A549 (cell line): ENCODE measurements at regions not wholly inside any gene's neighbourhood (a gene's known extent, or its start where the extent isn't known, plus 50 kb on each side); places are given as distances from the start of the nearest gene placed in this dataset.

Source experiments
- ATAC-seq, 2 experiments: fragments of 200-7000 bp in 1 of 2; fragments of >200 bp in 1 of 2; cut with Nextera tagmentation in 1 of 2; cut with Tn5 transposase in 1 of 2; 3 replicates each; pipeline versions ENCODE4 v1.8.0 to v1.9.1; 2018 to 2020; ENCODE audit warnings: mild to moderate bottlenecking in 1 of 2, moderate library complexity in 1 of 2
- CTCF ChIA-PET: fragments of 300-600 bp; sonication (Branson Sonifier 250); formaldehyde crosslinking; extraction: SDS; loops from one replicate; lab custom pipeline; 2021; ENCODE audit warnings: antibody characterized with exemption, inconsistent platforms; lab: Yijun Ruan, JAX
- POLR2A ChIA-PET: fragments of 350-600 bp; formaldehyde crosslinking; extraction: SDS; loops from one replicate; lab custom pipeline; 2021; ENCODE audit warnings: antibody characterized with exemption, inconsistent platforms; lab: Yijun Ruan, JAX
- DNase-seq, 2 experiments: peaks; one replicate each; pipeline versions ENCODE4 v3.0.0 to v3.0.0-alpha.2; 2011 to 2016; ENCODE audit warnings: low read depth in 1 of 2, low spot score in 1 of 2
- FAIRE-seq: peaks from 2 replicates; lab custom pipeline; 2011; peaks lifted over from hg19 to GRCh38; lab: Jason Lieb, UNC
- H3K27ac ChIP-seq, 2 experiments: fragments of >200 bp; sonication (Bioruptor Twin); formaldehyde crosslinking; 3 replicates each; pipeline ENCODE4 v1.5.1; 2016 to 2017
- H3K4me1 ChIP-seq: fragments of >200 bp; sonication (Bioruptor Twin); formaldehyde crosslinking; 3 replicates; pipeline ENCODE4 v1.6.1; 2016
- H3K4me2 ChIP-seq: fragments of >200 bp; sonication (Bioruptor Twin); formaldehyde crosslinking; 3 replicates; pipeline ENCODE4 v1.6.1; 2016
- H3K4me3 ChIP-seq: fragments of >200 bp; sonication (Bioruptor Twin); formaldehyde crosslinking; 3 replicates; pipeline ENCODE4 v1.5.1; 2016
- H3K9me3 ChIP-seq: fragments of >200 bp; sonication (Bioruptor Twin); formaldehyde crosslinking; 3 replicates; pipeline ENCODE4 v1.6.1; 2016
- CBX2 ChIP-seq: fragments of 200-600 bp; sonication (generic); IDR thresholded peaks from 2 replicates; pipeline ENCODE4 v1.6.1; 2016; ENCODE audit warnings: low read depth, mild to moderate bottlenecking, borderline replicate concordance
- CBX8 ChIP-seq: fragments of 200-600 bp; sonication (generic); IDR thresholded peaks from 2 replicates; pipeline ENCODE4 v1.6.1; 2016
- CHD2 ChIP-seq: fragments of 150-350 bp; IDR thresholded peaks from 2 replicates; pipeline ENCODE4 v1.6.1; 2014; ENCODE audit warnings: low read length; ENCODE audit not compliant: partially characterized antibody
- CHD4 ChIP-seq: fragments of 200-600 bp; sonication (generic); IDR thresholded peaks from 2 replicates; pipeline ENCODE4 v1.6.1; 2016; ENCODE audit warnings: antibody characterized with exemption, mild to moderate bottlenecking, borderline replicate concordance
- EHMT2 ChIP-seq: fragments of 200-600 bp; sonication (generic); IDR thresholded peaks from 2 replicates; pipeline ENCODE4 v1.6.1; 2016; ENCODE audit warnings: antibody characterized with exemption, low read depth, mild to moderate bottlenecking, moderate library complexity
- ESRRA ChIP-seq: fragments of 150-350 bp; IDR thresholded peaks from 2 replicates; pipeline ENCODE4 v1.6.1; 2014; ENCODE audit warnings: mild to moderate bottlenecking, low read length, borderline replicate concordance
- FOSB ChIP-seq: fragments of 250-450 bp; sonication (Bioruptor Pico); IDR thresholded peaks from 2 replicates; pipeline ENCODE4 v1.5.0; 2020; ENCODE audit warnings: mild to moderate bottlenecking, moderate library complexity
- FOSL2 ChIP-seq, 2 experiments: fragments of 450-650 bp in 1 of 2; fragments of >200 bp in 1 of 2; sonication (Bioruptor Twin) in 1 of 2; formaldehyde crosslinking; IDR thresholded peaks; 2 replicates each; pipeline versions ENCODE4 v1.5.0 to v1.6.1; 2016 to 2020; ENCODE audit warnings: mild to moderate bottlenecking in 1 of 2, moderate library complexity in 1 of 2
- GATA3 ChIP-seq: IDR thresholded peaks from 2 replicates; pipeline ENCODE4 v1.6.1; 2012; ENCODE audit warnings: borderline replicate concordance
- HOXA7 ChIP-seq: fragments of 250-450 bp; sonication (Bioruptor Pico); IDR thresholded peaks from 2 replicates; pipeline ENCODE4 v1.5.0; 2020; ENCODE audit warnings: mild to moderate bottlenecking, moderate library complexity
- HOXB13 ChIP-seq: fragments of 250-450 bp; sonication (Bioruptor Pico); IDR thresholded peaks from 2 replicates; pipeline ENCODE4 v1.5.0; 2020; ENCODE audit warnings: low read depth, mild to moderate bottlenecking, moderate library complexity
- HOXB5 ChIP-seq: fragments of 250-450 bp; sonication (Bioruptor Pico); IDR thresholded peaks from 2 replicates; pipeline ENCODE4 v1.5.0; 2020; ENCODE audit warnings: mild to moderate bottlenecking, moderate library complexity
- JUNB ChIP-seq: fragments of >200 bp; sonication (Bioruptor Twin); formaldehyde crosslinking; IDR thresholded peaks from 2 replicates; pipeline ENCODE4 v1.6.1; 2016
- MAFK ChIP-seq: fragments of 450-650 bp; IDR thresholded peaks from 2 replicates; pipeline ENCODE4 v1.6.1; 2014; ENCODE audit not compliant: partially characterized antibody
- MYC ChIP-seq: IDR thresholded peaks from 2 replicates; pipeline ENCODE4 v1.6.1; 2012; ENCODE audit warnings: mild to moderate bottlenecking, inconsistent platforms, low read length, improper control_type of control experiment, borderline replicate concordance
- NFE2L2 ChIP-seq: fragments of 150-350 bp; conservative IDR thresholded peaks from 2 replicates; pipeline ENCODE4 v1.6.1; 2014; ENCODE audit warnings: low read length
- NR3C1 ChIP-seq: fragments of >200 bp; sonication (Bioruptor Twin); formaldehyde crosslinking; IDR thresholded peaks from 3 replicates; pipeline ENCODE4 v1.6.1; 2017
- PHF8 ChIP-seq: fragments of 200-600 bp; sonication (generic); IDR thresholded peaks from 2 replicates; pipeline ENCODE4 v1.6.1; 2016; ENCODE audit warnings: low read depth, mild to moderate bottlenecking, antibody characterized with exemption, moderate library complexity, borderline replicate concordance
- POLR2A ChIP-seq: IDR thresholded peaks from 2 replicates; pipeline ENCODE4 v1.6.1; 2012; ENCODE audit warnings: mild to moderate bottlenecking, low read length
- POLR2AphosphoS2 ChIP-seq: conservative IDR thresholded peaks from 2 replicates; pipeline ENCODE4 v1.6.1; 2012; ENCODE audit warnings: low read length, improper control_type of control experiment, inconsistent platforms
- RARB ChIP-seq: fragments of 250-450 bp; sonication (Bioruptor Pico); IDR thresholded peaks from 2 replicates; pipeline ENCODE4 v1.8.0; 2021; ENCODE audit warnings: mild to moderate bottlenecking, moderate library complexity
- RNF2 ChIP-seq: fragments of 200-600 bp; sonication (generic); IDR thresholded peaks from 2 replicates; pipeline ENCODE4 v1.6.1; 2016; ENCODE audit warnings: low read depth, mild to moderate bottlenecking, antibody characterized with exemption, moderate library complexity, borderline replicate concordance
- SREBF2 ChIP-seq: fragments of 450-650 bp; IDR thresholded peaks from 2 replicates; pipeline ENCODE4 v1.6.1; 2014; ENCODE audit warnings: mild to moderate bottlenecking, moderate library complexity
- TFCP2L1 ChIP-seq: fragments of 250-450 bp; sonication (Bioruptor Pico); IDR thresholded peaks from 2 replicates; pipeline ENCODE4 v1.5.0; 2021; ENCODE audit warnings: mild to moderate bottlenecking
- USF2 ChIP-seq: fragments of 450-650 bp; IDR thresholded peaks from 2 replicates; pipeline ENCODE4 v1.6.1; 2014; ENCODE audit warnings: antibody characterized with exemption
- ZC3H11A ChIP-seq: fragments of 450-650 bp; IDR thresholded peaks from 2 replicates; pipeline ENCODE4 v1.6.1; 2014; ENCODE audit warnings: antibody characterized with exemption, mild to moderate bottlenecking
- ZSCAN20 ChIP-seq: fragments of 250-450 bp; sonication (Bioruptor Pico); IDR thresholded peaks from 2 replicates; pipeline ENCODE4 v1.8.0; 2022; ENCODE audit warnings: mild to moderate bottlenecking, moderate library complexity
- WGBS: methylation state at CpG from one replicate; pipeline ENCODE4 v1.1.6; 2017; ENCODE audit errors: missing lambda C conversion rate; 5-methylcytosine and 5-hydroxymethylcytosine counted together
- TF ChIP-seq, protein P1 (sequence below): fragments of 250-450 bp; sonication (Bioruptor Pico); IDR thresholded peaks from 2 replicates; pipeline ENCODE4 v1.5.0; 2021; ENCODE audit warnings: mild to moderate bottlenecking, moderate library complexity, borderline replicate concordance
- TF ChIP-seq, protein P2 (sequence below): IDR thresholded peaks from 2 replicates; pipeline ENCODE4 v1.6.1; 2012
- TF ChIP-seq, protein P3 (sequence below): fragments of 250-450 bp; sonication (Bioruptor Pico); IDR thresholded peaks from 2 replicates; pipeline ENCODE4 v1.5.0; 2020; ENCODE audit warnings: low read depth, mild to moderate bottlenecking, moderate library complexity

DNA sequence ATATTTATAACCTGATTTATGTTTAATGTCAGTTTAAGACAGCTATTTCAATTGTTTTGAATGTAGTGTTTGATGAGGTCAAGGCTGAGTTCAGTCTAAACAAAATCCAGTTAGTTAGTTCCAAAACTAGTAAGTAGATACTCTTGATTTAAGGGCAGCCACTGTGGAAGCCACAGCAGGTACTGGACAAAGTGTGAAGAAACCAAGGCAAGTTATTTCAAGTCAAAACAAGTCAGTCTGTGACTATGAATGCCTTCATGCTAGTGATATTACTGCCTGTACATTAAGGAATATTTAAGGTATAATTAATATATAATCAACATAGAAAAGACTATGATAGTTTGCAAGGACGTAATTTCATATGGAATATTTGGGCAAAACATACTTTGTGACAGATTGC is 362.3 kb downstream of the DMRTA1 start:
- H3K9me3 ChIP-seq = no peaks in the 10 kb centered on the region
- no peak overlapping the region for H3K27ac ChIP-seq
- ChIA-PET CTCF (no interaction called here), POLR2A (no interaction called here)
- H3K4me2 ChIP-seq = no peak overlapping the region
- WGBS = 0% methylated on average over 1 of the region's 1 CpG
- DNase-seq = no peak
- H3K4me3 ChIP-seq = no peak overlapping the region
- TF ChIP-seq, protein P1, sequence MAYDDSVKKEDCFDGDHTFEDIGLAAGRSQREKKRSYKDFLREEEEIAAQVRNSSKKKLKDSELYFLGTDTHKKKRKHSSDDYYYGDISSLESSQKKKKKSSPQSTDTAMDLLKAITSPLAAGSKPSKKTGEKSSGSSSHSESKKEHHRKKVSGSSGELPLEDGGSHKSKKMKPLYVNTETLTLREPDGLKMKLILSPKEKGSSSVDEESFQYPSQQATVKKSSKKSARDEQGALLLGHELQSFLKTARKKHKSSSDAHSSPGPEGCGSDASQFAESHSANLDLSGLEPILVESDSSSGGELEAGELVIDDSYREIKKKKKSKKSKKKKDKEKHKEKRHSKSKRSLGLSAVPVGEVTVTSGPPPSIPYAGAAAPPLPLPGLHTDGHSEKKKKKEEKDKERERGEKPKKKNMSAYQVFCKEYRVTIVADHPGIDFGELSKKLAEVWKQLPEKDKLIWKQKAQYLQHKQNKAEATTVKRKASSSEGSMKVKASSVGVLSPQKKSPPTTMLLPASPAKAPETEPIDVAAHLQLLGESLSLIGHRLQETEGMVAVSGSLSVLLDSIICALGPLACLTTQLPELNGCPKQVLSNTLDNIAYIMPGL (CRISPR knock-in tag) = no peak
- TF ChIP-seq CHD4 = no peak
- TF ChIP-seq HOXB5 (CRISPR knock-in tag) = no peak
- TF ChIP-seq ZC3H11A = no peak
- TF ChIP-seq HOXA7 (CRISPR knock-in tag) = no peak
- no peak for TF ChIP-seq NFE2L2
- no peak for TF ChIP-seq SREBF2
- TF ChIP-seq JUNB = no peak
- no peak for TF ChIP-seq RARB (CRISPR knock-in tag)
- no peak for TF ChIP-seq MYC
- TF ChIP-seq FOSL2 (IDR thresholded peaks at IDR 0.05) = no peak
- TF ChIP-seq FOSL2 (CRISPR knock-in tag; IDR thresholded peaks at IDR 0.05) = no peak
- TF ChIP-seq POLR2A = no peak
- TF ChIP-seq FOSB = no peak
- TF ChIP-seq MAFK = no peak
- TF ChIP-seq CBX2 = no peak
- no peak for TF ChIP-seq USF2
- no peak for TF ChIP-seq EHMT2
- TF ChIP-seq CBX8 = no peak
- no peak for ATAC-seq
- FAIRE-seq = no peak
- H3K4me1 ChIP-seq = no peaks in the 10 kb centered on the region

DNA sequence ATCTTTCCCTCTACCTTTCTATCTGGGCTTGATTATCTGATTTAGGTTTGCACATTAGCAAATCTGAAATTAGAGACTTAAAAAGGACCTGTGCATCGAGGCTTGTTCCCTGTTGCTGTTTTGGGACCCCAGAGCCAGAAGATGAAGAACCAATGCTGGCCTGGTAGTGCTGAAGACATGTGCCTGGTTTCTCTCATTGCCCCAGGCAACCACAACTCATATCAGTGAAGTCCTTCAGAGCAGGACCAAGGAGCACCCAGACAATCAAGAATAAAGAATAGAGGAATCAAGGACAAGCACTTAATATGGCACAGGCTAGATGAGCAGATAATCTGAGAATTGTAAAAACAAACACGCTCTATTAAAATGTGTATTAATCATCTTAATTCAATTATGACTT is 362.7 kb downstream of the DMRTA1 start:
- 13% methylated on average over 2 of the region's 2 CpGs for WGBS
- POLR2A ChIA-PET = no interaction called here

More for the DNA sequence above, 362.7 kb downstream of the DMRTA1 start:
- FAIRE-seq = no peak
- TF ChIP-seq RNF2 (no peak), JUNB (no peak), GATA3 (no peak), ZSCAN20 (CRISPR knock-in tag) (no peak), TFCP2L1 (CRISPR knock-in tag) (no peak), NFE2L2 (no peak), NR3C1 (no peak), EHMT2 (no peak), ESRRA (no peak), CHD4 (no peak), MAFK (no peak), HOXB13 (no peak), CHD2 (no peak), PHF8 (no peak), POLR2AphosphoS2 (no peak)
- TF ChIP-seq, protein P2, sequence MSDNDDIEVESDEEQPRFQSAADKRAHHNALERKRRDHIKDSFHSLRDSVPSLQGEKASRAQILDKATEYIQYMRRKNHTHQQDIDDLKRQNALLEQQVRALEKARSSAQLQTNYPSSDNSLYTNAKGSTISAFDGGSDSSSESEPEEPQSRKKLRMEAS = no peak
- TF ChIP-seq, protein P3, sequence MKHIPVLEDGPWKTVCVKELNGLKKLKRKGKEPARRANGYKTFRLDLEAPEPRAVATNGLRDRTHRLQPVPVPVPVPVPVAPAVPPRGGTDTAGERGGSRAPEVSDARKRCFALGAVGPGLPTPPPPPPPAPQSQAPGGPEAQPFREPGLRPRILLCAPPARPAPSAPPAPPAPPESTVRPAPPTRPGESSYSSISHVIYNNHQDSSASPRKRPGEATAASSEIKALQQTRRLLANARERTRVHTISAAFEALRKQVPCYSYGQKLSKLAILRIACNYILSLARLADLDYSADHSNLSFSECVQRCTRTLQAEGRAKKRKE = no peak
- ATAC-seq = no peak
- H3K4me2 ChIP-seq = no peak overlapping the region
- H3K4me3 ChIP-seq = no peak overlapping the region
- no peak overlapping the region for H3K27ac ChIP-seq
- DNase-seq = no peak
- H3K9me3 ChIP-seq = no peaks in the 10 kb centered on the region
- CTCF ChIA-PET = no interaction called here
- no peaks in the 10 kb centered on the region for H3K4me1 ChIP-seq
